Chondrocyte (in vitro differentiated cells): ENCODE measurements at regions not wholly inside any gene's neighbourhood (a gene's known extent, or its start where the extent isn't known, plus 50 kb on each side); places are given as distances from the start of the nearest gene placed in this dataset.
A peak's percentile ranks its signal among the peaks of the same experiment; 100 is the strongest.

ENCODE experiments used
- DNase-seq: peaks from one replicate; pipeline ENCODE4 v3.0.0; 2021; ENCODE audit warnings: mixed read lengths, low spot score
- H3K27ac Mint-ChIP-seq: one replicate; pipeline ENCODE4 v1.8.0; 2021; ENCODE audit warnings: mild to moderate bottlenecking, moderate library complexity, mixed read lengths; ENCODE audit not compliant: unreplicated experiment
- H3K27me3 Mint-ChIP-seq: 2 replicates; pipeline ENCODE4 v1.8.0; 2021; ENCODE audit warnings: low read depth, mixed read lengths
- H3K36me3 Mint-ChIP-seq: 2 replicates; pipeline ENCODE4 v1.8.0; 2021; ENCODE audit warnings: low read depth, mixed read lengths
- H3K4me1 Mint-ChIP-seq: 2 replicates; pipeline ENCODE4 v1.8.0; 2021; ENCODE audit warnings: low read depth, mild to moderate bottlenecking, mixed read lengths
- H3K4me3 Mint-ChIP-seq: one replicate; pipeline ENCODE4 v1.8.0; 2021; ENCODE audit warnings: mild to moderate bottlenecking, moderate library complexity, mixed read lengths; ENCODE audit not compliant: unreplicated experiment
- H3K9me3 Mint-ChIP-seq: 2 replicates; pipeline ENCODE4 v1.8.0; 2021; ENCODE audit warnings: low read depth, mixed read lengths
- CTCF ChIP-seq: fragments of 200-600 bp; sonication (generic); IDR thresholded peaks from 2 replicates; pipeline ENCODE4 v1.5.0; 2021; ENCODE audit warnings: antibody characterized with exemption, mild to moderate bottlenecking, moderate library complexity

- Mint-ChIP-seq H3K4me1 (no peaks in the 10 kb centered on the region), H3K9me3 (peaks cover 5% of the 10 kb centered on the region), H3K36me3 (no peaks in the 10 kb centered on the region), H3K4me3 (no peak overlapping the region), H3K27ac (no peak overlapping the region), H3K27me3 (peaks cover 7% of the 10 kb centered on the region)
- no peak for TF ChIP-seq CTCF
- no peak for DNase-seq
These were observed 70.8 kb upstream of the CHRDL1 start for GRCh38 chrX:110866421-110866820.

- H3K27ac Mint-ChIP-seq = no peak overlapping the region
- TF ChIP-seq CTCF = no peak
- H3K4me1 Mint-ChIP-seq = no peaks in the 10 kb centered on the region
- DNase-seq = no peak
- peaks cover 11% of the 10 kb centered on the region for H3K9me3 Mint-ChIP-seq
- H3K27me3 Mint-ChIP-seq = peaks cover 19% of the 10 kb centered on the region
- H3K4me3 Mint-ChIP-seq = no peak overlapping the region
- H3K36me3 Mint-ChIP-seq = no peaks in the 10 kb centered on the region
These were observed 68.3 kb upstream of the CHRDL1 start for GRCh38 chrX:110863883-110864282.

DNA sequence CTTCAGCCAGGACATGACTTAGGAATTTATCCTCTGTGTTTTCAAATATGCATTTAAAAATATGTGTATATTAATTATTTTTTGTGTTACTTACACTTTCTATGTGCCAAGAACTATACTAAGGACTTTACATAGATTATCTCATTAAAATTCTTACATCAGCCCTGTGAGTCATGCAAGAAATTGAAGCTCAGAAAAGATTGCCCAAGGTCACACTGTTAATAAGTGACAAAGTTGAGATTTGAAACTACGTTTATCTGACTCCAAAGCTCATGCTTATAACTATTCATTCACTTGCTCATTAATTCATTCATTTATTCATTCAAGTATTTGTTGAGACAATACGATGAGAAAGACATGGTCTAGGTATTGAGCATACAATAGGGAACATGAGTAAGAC lies 62.9 kb upstream of the CHRDL1 start:
- no peaks in the 10 kb centered on the region for H3K36me3 Mint-ChIP-seq
- no peak for DNase-seq

DNA sequence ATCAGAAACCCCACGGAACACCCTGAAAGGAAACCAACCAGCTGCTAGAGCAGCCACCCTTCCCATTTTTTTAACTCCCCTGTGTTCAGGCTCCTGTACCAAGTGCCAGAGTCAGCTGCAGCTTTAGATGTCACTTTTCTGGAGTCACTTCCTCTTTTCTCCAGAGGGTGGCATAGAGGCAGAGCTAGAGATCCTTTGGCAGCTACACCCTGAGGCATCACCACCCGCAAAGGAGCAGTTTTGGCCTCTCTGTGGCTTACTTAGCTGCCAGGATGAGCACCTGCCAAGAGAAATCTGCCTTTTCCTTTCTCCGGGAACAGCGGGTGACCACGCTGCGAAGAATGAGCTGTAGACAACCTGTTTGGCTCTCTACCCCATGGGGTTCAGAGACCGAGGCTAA lies 58.0 kb upstream of the CHRDL1 start:
- TF ChIP-seq CTCF = peak; percentile 66
- H3K27me3 Mint-ChIP-seq = peaks cover 31% of the 10 kb centered on the region
- H3K36me3 Mint-ChIP-seq = no peaks in the 10 kb centered on the region
- H3K4me3 Mint-ChIP-seq = no peak overlapping the region
- no peak overlapping the region for H3K27ac Mint-ChIP-seq
- H3K9me3 Mint-ChIP-seq = no peaks in the 10 kb centered on the region
- no peaks in the 10 kb centered on the region for H3K4me1 Mint-ChIP-seq
- no peak for DNase-seq

More for the DNA sequence above, 62.9 kb upstream of the CHRDL1 start:
- no peak for TF ChIP-seq CTCF
- no peaks in the 10 kb centered on the region for H3K4me1 Mint-ChIP-seq
- H3K27me3 Mint-ChIP-seq = peaks cover 41% of the 10 kb centered on the region
- H3K4me3 Mint-ChIP-seq = no peak overlapping the region
- H3K27ac Mint-ChIP-seq = no peak overlapping the region
- H3K9me3 Mint-ChIP-seq = peaks cover 6% of the 10 kb centered on the region

GRCh38 chrX:110852180-110852579 lies 56.6 kb upstream of the CHRDL1 start:
- peak; percentile 84 for TF ChIP-seq CTCF
- Mint-ChIP-seq H3K4me3 (no peak overlapping the region), H3K36me3 (no peaks in the 10 kb centered on the region), H3K27me3 (peaks cover 32% of the 10 kb centered on the region), H3K9me3 (no peaks in the 10 kb centered on the region), H3K27ac (no peak overlapping the region), H3K4me1 (no peaks in the 10 kb centered on the region)
- no peak for DNase-seq
